HG03354 (cell line): ENCODE measurements at regions not wholly inside any gene's neighbourhood (a gene's known extent, or its start where the extent isn't known, plus 50 kb on each side); places are given as distances from the start of the nearest gene placed in this dataset.

Experiments used
- ATAC-seq: cut with Tn5 transposase; IDR thresholded peaks from one replicate; pipeline ENCODE4 v1.9.1; 2021; ENCODE audit warnings: mild to moderate bottlenecking; ENCODE audit not compliant: unreplicated experiment, poor library complexity, severe bottlenecking

- no peak for ATAC-seq
These were observed 83.2 kb downstream of the NR2F2 start for GRCh38 chr15:96413657-96414056.

- ATAC-seq = no peak
These were observed 84.4 kb downstream of the NR2F2 start for GRCh38 chr15:96414875-96415274.

GRCh38 chr15:96415513-96416217 is 85.2 kb downstream of the NR2F2 start:
- no peak for ATAC-seq

DNA sequence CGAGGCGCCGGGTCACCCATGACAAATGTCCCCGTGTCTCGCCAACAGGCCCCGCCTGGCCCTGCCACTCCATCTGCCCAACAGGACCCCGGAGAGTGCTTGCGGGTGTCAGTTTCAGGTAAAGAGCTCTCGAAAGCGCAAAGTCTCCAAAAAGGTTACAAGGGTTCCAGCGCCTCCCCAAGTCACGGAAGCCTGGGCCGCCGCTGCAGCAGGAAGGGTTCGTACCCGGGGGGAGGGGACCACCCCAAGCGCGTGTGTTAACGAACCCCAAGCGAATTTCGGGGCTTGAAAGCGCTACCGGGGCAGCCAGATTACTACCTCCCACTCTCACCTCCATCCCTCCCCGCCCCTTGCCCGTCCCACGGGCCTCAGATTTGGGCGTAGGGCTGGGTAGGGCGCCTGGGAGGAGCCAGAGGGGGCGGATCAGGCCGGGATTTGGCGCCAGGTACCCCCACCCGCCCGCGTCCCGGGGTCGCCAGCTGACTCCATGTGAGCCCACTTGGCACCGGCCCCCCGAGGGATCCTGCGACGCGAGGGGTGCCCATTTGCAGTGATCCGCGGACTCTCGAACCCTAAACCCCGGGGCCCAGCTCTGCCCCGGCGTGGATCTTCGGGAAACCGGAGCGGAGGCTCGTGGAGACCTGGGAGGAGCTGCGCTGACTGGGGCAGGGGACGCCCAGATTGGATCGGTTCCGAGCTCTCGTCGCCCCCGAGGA is 85.9 kb downstream of the NR2F2 start:
- no peak for ATAC-seq

- ATAC-seq = no peak
These were observed 86.6 kb downstream of the NR2F2 start for GRCh38 chr15:96416934-96417759.

DNA sequence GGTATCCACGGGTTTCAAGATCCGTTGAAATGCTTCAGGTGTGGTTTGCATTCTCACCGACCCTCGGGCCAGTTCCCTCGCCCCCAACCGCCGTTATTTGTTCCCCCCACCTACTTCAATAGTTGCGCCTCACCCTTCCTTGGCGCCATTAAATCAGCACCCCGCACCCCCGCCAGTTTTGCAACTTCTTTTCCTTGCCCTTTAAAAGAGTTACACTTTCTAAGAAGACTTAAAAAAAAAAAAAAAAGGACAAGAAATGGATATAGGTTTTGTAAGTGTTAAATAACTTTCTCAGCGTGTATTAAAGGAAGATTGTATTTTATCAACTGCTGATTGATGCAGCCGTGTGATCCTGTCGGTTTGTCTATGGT is 87.2 kb downstream of the NR2F2 start:
- ATAC-seq = no peak

DNA sequence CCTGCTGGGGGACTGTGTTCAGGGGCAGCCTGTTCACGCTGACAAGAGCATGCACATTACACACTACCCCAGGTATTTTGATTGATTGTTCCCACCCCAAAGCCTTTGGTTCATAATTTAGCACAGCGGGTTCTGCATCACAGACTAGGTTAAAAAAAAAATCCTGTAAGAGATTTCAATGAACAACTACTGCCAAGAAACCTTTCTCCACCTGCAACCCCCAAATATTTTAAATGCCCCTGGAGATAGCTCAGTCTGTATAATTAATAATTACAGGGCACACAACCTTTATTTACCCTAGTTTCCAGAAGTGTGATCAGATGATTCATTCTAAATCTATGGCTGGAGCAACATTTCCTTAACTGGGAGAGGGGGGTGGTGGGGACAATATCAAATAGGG is 87.6 kb downstream of the NR2F2 start:
- no peak for ATAC-seq

DNA sequence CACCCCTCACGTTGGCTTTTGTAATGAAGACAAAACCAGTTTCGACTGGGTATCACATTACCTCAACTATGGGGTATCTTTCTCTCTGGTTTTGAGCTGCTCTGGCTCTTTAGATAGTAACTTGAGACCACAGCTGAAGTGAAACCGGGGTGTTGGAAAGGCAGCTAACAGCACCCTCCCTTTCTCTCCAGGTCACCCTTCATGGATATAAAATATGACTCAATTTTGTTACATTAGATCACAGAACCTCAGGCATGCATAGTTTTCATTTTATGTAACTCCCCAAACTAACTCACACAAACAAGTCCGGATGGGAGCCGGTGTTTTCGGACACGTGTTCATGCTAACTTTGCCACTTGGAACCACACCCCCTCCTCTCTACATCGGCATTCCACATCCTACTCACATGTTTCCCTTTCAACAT is 90.7 kb downstream of the NR2F2 start:
- no peak for ATAC-seq

DNA sequence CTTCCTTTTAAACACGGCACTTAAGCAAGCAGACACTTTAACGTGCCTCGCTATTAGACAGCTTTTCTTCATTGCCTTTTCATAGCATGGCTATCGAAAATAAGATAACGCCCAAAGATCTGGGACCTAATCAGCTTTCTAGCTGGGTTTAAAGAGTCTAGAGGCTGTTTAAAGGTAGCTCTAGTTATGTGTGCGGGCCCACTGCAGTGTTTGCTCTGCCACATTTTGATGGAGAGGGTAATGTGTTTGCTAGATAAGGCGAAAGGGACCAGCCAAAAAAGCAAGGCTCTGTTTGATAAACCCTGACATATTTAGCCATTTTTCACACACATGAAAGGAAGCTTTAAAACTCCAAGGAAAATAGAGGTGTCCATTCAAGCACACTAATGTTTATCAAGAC is 91.6 kb downstream of the NR2F2 start:
- no peak for ATAC-seq

DNA sequence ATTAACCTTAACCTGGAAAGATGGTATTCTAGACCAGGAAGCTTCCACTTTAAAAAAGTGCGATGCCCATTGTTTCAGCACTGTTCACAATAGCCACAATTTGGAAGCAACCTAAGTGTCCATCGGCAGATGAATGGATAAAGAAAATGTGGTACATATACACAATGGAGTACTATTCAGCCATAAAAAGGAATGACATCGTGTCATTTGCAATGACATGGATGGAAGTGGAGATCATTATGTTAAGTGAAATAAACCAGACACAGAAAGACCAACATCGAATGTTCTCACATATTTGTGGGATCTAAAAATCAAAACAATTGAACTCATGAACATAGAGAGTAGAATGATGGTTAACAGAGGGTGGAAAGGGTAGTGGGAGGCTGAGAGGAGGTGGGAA is 94.2 kb downstream of the NR2F2 start:
- ATAC-seq = no peak

DNA sequence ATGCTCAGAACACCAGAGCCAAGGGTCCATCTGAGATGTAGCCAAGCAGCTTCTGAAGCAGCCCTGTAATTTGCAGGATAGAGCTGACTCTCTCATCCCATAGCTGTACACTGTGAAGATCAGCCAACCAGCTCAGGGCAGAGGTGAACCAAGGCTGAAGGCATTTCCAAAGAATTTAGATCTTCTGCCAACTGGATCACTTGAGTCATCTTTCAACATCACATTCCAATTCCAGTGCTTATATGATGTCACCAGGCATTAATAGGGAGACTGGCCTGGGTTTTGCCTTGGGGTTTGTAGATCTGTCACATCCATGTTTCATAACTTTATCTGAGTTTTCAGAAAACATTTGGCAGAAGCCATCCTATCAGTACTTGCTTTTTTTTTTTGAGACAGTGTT is 98.2 kb downstream of the NR2F2 start:
- ATAC-seq = no peak

DNA sequence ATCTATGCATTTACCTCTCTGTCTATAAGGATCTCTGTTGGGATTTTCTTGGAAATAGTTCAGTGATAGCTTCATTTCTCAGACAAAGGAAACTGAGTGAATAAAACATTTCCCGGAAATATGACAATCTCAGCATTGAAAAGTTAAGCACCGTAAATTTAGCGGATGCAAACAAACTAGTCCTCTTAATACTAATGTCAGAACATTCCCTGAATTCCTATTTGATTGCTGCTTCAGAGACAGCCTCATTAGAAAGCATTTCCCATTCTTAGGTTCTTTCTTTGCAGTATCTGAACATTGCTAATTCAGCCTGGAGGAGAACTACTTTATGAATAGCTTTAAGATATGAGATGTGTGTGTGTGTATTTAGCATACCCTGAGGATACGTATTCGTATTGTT is 101.3 kb downstream of the NR2F2 start:
- no peak for ATAC-seq

DNA sequence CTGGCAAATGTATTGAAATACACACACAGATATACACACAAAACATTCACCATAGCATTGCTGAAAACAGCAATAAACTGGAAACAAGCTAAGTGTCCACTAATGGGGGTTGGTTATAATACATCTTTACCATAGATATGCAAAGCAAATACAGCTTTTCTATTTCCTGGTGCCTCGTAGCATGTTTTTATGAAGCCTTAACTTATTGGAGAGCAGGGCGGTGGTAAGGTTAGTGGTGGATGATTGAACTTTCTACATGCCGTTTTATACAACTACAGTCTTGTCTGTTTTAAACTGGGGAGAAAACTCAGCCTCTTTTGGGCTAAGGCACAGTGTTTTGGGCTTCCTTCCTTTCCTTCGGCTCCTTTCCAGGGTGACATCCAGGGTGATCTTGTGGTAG is 104.5 kb downstream of the NR2F2 start:
- no peak for ATAC-seq

GRCh38 chr15:96435841-96436240 is 105.3 kb downstream of the NR2F2 start:
- no peak for ATAC-seq

DNA sequence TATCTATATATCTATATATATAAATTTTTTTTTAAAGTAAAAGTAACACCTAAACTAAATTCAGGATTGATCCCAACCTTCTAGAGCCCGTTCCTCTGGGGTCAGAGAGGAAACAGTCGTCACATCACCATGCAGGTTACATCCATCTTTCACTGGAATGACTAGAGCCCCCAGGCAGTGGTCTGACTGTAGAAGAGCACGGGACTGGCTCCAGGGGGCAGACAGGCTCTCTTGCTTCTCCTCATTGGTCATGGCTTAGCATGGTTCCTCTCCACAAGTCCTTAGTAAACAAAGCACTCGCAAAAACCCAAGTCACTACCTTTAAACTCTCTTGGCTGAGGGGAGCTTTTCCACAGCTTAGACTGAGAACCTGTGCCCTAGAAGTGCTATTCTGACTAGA is 110.5 kb downstream of the NR2F2 start:
- ATAC-seq = no peak

DNA sequence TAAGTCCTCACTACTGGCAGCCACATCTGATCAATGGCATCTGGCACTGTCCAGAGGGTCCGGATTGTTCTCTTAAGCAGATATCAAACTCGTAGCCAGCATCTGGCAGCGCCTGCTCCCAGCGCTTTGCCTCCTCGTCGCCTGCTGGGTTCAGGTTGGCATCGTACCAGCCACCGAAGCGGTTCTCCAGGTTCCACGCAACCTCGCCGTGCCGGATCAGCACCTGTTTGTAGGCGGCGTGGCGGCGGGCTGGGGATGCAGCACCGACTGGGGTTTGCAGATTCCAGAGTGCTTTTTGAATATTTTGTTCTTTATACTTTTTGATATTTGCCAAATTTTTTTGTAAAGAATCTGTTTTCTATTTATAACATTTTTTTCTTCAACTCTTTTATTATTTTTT is 111.6 kb downstream of the NR2F2 start:
- no peak for ATAC-seq

- ATAC-seq = no peak
These were observed 114.4 kb downstream of the NR2F2 start for GRCh38 chr15:96444865-96445264.

DNA sequence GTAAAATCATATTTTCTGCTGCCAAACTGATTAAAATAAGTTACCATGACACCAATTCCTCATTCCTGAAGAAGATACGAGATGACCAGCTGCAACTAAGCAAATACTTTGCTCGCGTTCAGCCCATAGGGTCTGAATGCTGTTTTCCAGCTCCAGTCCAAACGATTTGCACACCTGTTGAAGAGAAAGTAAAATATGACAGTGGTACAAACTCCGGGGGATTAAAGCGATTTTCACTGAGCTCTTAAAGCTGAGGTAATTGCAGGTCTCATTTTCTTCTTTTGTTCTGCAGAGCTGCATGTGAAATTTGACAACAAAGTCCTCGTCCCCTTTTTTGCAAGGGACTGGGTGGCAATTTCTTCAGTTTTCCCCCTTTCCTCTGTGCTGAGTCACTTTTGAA is 118.4 kb downstream of the NR2F2 start:
- ATAC-seq = no peak

DNA sequence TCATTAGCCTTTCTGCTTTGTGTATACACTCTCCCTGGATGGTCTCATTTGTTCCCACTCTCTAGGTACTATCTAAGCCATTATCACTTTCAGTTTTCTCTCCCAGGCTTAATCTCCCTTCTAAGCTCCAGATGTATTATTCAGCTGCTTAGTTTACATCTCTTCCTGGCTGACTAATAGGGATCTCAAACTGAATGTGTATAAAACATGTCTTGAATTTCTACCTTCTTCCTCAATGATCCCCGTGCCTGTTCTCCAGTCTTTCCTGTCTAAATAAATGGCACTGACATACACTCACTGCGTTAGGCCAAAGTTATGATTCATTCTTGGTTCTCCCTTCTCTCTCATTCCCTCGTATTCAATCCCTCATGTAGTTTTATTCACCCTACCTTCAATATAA is 127.3 kb downstream of the NR2F2 start:
- no peak for ATAC-seq

DNA sequence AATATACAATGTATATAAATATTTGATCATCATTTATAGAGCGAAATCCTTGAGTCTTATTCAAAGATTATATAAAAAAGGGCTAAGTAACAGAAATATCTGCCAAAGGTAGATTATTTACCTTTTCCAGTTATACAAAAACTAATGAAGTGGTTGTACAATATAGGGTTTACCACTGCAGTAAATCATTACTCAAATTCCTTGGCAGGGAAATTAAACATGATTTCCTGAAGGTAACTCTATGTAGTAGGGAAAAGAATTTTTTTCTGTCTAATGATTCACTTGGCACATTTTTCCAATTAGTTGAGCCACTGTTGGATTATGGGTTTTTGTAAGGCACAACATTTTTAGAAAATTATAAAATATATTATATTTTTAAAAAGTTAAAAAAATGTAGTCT is 129.6 kb downstream of the NR2F2 start:
- no peak for ATAC-seq
